GM23338 (cell line): ENCODE measurements at regions not wholly inside any gene's neighbourhood (a gene's known extent, or its start where the extent isn't known, plus 50 kb on each side); places are given as distances from the start of the nearest gene placed in this dataset.

Experiments used
- ATAC-seq: fragments of 200-7000 bp; cut with Tn5 transposase; 3 replicates; pipeline ENCODE4 v1.9.1; 2020
- DNase-seq: peaks from one replicate; pipeline ENCODE4 v3.0.0-alpha.2; 2015; ENCODE audit warnings: low spot score
- H2AFZ ChIP-seq: fragments of 200-600 bp; sonication (generic); 2 replicates; pipeline ENCODE4 v1.8.0; 2016; ENCODE audit warnings: antibody characterized with exemption, mild to moderate bottlenecking, moderate library complexity
- H3F3A ChIP-seq: fragments of 200-600 bp; sonication (generic); replicated peaks from 2 replicates; pipeline ENCODE4 v1.8.0; 2017; ENCODE audit warnings: antibody characterized with exemption, mixed run types, low read depth
- H3K27ac ChIP-seq: fragments of 200-600 bp; sonication (generic); 2 replicates; pipeline ENCODE4 v1.6.1; 2016; ENCODE audit warnings: low read depth
- H3K27me3 ChIP-seq: fragments of 200-600 bp; sonication (generic); 2 replicates; pipeline ENCODE4 v1.8.0; 2016; ENCODE audit warnings: mild to moderate bottlenecking, mixed run types, moderate library complexity; ENCODE audit not compliant: insufficient read depth
- H3K36me3 ChIP-seq: fragments of 200-600 bp; sonication (generic); 2 replicates; pipeline ENCODE4 v1.8.0; 2016; ENCODE audit warnings: mild to moderate bottlenecking; ENCODE audit not compliant: insufficient read depth
- H3K4me1 ChIP-seq: fragments of 200-600 bp; sonication (generic); 2 replicates; pipeline ENCODE4 v1.8.0; 2016; ENCODE audit warnings: mild to moderate bottlenecking, moderate library complexity; ENCODE audit not compliant: insufficient read depth
- H3K4me2 ChIP-seq: fragments of 200-600 bp; sonication (generic); 2 replicates; pipeline ENCODE4 v1.7.1; 2017; ENCODE audit warnings: mixed run types
- H3K4me3 ChIP-seq: fragments of 200-600 bp; sonication (generic); 2 replicates; pipeline ENCODE4 v1.6.1; 2016; ENCODE audit warnings: mixed run types
- H3K79me2 ChIP-seq: fragments of 200-600 bp; sonication (generic); replicated peaks from 2 replicates; pipeline ENCODE4 v1.8.0; 2017; ENCODE audit warnings: mild to moderate bottlenecking; ENCODE audit not compliant: insufficient read depth
- H3K9me2 ChIP-seq: fragments of 200-600 bp; sonication (generic); 2 replicates; pipeline ENCODE4 v1.8.0; 2017; ENCODE audit not compliant: insufficient read depth
- H4K20me1 ChIP-seq: fragments of 200-600 bp; sonication (generic); replicated peaks from 2 replicates; pipeline ENCODE4 v1.8.0; 2017; ENCODE audit warnings: mild to moderate bottlenecking; ENCODE audit not compliant: insufficient read depth
- H3K27ac Mint-ChIP-seq: 2 replicates; pipeline ENCODE4 v1.8.0; 2020; ENCODE audit warnings: inconsistent platforms, mild to moderate bottlenecking, moderate library complexity, mixed read lengths
- H3K27me3 Mint-ChIP-seq: 3 replicates; pipeline ENCODE4 v1.8.0; 2022; ENCODE audit warnings: low read depth, mild to moderate bottlenecking, moderate library complexity, mixed read lengths, inconsistent platforms; ENCODE audit not compliant: insufficient read depth, poor library complexity
- H3K36me3 Mint-ChIP-seq: 3 replicates; pipeline ENCODE4 v1.8.0; 2021; ENCODE audit warnings: low read depth, mild to moderate bottlenecking, inconsistent platforms, moderate library complexity, mixed read lengths
- H3K4me1 Mint-ChIP-seq: 3 replicates; pipeline ENCODE4 v1.8.0; 2020; ENCODE audit warnings: mild to moderate bottlenecking, inconsistent platforms, mixed read lengths
- H3K4me3 Mint-ChIP-seq: 3 replicates; pipeline ENCODE4 v1.8.0; 2021; ENCODE audit warnings: moderate library complexity, mild to moderate bottlenecking, inconsistent platforms, mixed read lengths
- H3K9me3 Mint-ChIP-seq: 3 replicates; pipeline ENCODE4 v1.8.0; 2020; ENCODE audit warnings: moderate library complexity, mild to moderate bottlenecking, inconsistent platforms, mixed read lengths
- ETS1 ChIP-seq: IDR thresholded peaks from 2 replicates; pipeline ENCODE4 v1.6.1; 2016; ENCODE audit warnings: antibody characterized with exemption
- EZH2 ChIP-seq: fragments of 200-600 bp; sonication (generic); IDR thresholded peaks from one replicate; pipeline ENCODE4 v1.8.0; 2017; ENCODE audit warnings: antibody characterized with exemption, mild to moderate bottlenecking, low read depth; ENCODE audit not compliant: unreplicated experiment
- NANOG ChIP-seq: IDR thresholded peaks from 2 replicates; pipeline ENCODE4 v1.6.1; 2016; ENCODE audit warnings: antibody characterized with exemption, borderline replicate concordance
- REST ChIP-seq: IDR thresholded peaks from one replicate; pipeline ENCODE4 v1.6.1; 2018; ENCODE audit warnings: antibody characterized with exemption; ENCODE audit not compliant: unreplicated experiment
- ZNF462 ChIP-seq: fragments of 250-450 bp; sonication (Bioruptor Pico); IDR thresholded peaks from 2 replicates; pipeline ENCODE4 v1.5.0; 2020; ENCODE audit warnings: mild to moderate bottlenecking, moderate library complexity

GRCh38 chr5:44907396-44907795, 98.6 kb downstream of the MRPS30 start:
- Histone ChIP-seq H3K4me2 (no peak overlapping the region), H3K4me3 (no peak overlapping the region), H3K27ac (no peak overlapping the region), H3K27me3 (no peaks in the 10 kb centered on the region), H3K9me2 (no peaks in the 10 kb centered on the region), H2AFZ (no peak overlapping the region), H3K36me3 (no peaks in the 10 kb centered on the region), H4K20me1 (no peaks in the 10 kb centered on the region), H3K4me1 (0 out of 2 replicates have a peak, but pooled peaks cover 8% of the 10 kb centered on the region), H3F3A (no peaks in the 10 kb centered on the region), H3K79me2 (no peaks in the 10 kb centered on the region)
- Mint-ChIP-seq H3K9me3 (no peaks in the 10 kb centered on the region), H3K36me3 (no peaks in the 10 kb centered on the region), H3K4me3 (no peak overlapping the region), H3K4me1 (peaks cover 7% of the 10 kb centered on the region; the same call in 2 of the 3 replicates), H3K27me3 (peaks cover 1% of the 10 kb centered on the region), H3K27ac (no peak overlapping the region)
- DNase-seq (no peak), ATAC-seq (no peak)
- TF ChIP-seq REST: no peak
- TF ChIP-seq ZNF462 (CRISPR knock-in tag): no peak
- no peak for TF ChIP-seq NANOG
- TF ChIP-seq EZH2: no peak
- TF ChIP-seq ETS1: no peak
